Natural killer cell treated with Interleukin-12 subunit alpha and Interleukin-12 subunit beta and Interleukin-15 and Interleukin-18, amount 100 ng/mL, for 72 hours (primary cell): ENCODE measurements at regions not wholly inside any gene's neighbourhood (a gene's known extent, or its start where the extent isn't known, plus 50 kb on each side); places are given as distances from the start of the nearest gene placed in this dataset.
A peak's percentile ranks its signal among the peaks of the same experiment; 100 is the strongest.

ENCODE experiments used
- ATAC-seq, 2 donors: fragments of 150-1000 bp; cut with Tn5 transposase in 1 of 2; sonication (Bioruptor Pico), chemical (Tn5 transposase) in 1 of 2; 2 replicates each; pipeline ENCODE4 v1.10.0; 2021
- DNase-seq: peaks from one replicate; pipeline ENCODE4 v3.0.0; 2022; ENCODE audit warnings: low spot score
- H3K27ac Mint-ChIP-seq, 2 donors: 1 replicate in 1 of 2; 2 replicates in 1 of 2; pipeline ENCODE4 v1.8.0; 2022; ENCODE audit warnings: mixed read lengths in 2 of 2, mild to moderate bottlenecking in 1 of 2, moderate library complexity in 1 of 2
- H3K27me3 Mint-ChIP-seq, 2 donors: 1 replicate in 1 of 2; 2 replicates in 1 of 2; pipeline ENCODE4 v1.8.0; 2022; ENCODE audit warnings: mixed read lengths in 2 of 2
- H3K36me3 Mint-ChIP-seq: one replicate; pipeline ENCODE4 v1.8.0; 2022; ENCODE audit warnings: mixed read lengths
- H3K4me1 Mint-ChIP-seq, 2 donors: 1 replicate in 1 of 2; 2 replicates in 1 of 2; pipeline ENCODE4 v1.8.0; 2022; ENCODE audit warnings: low read depth in 2 of 2, mixed read lengths in 2 of 2, mild to moderate bottlenecking in 1 of 2
- H3K4me3 Mint-ChIP-seq: one replicate; pipeline ENCODE4 v1.8.0; 2022; ENCODE audit warnings: mixed read lengths
- H3K9me3 Mint-ChIP-seq: 2 replicates; pipeline ENCODE4 v1.8.0; 2022; ENCODE audit warnings: mixed read lengths

DNA sequence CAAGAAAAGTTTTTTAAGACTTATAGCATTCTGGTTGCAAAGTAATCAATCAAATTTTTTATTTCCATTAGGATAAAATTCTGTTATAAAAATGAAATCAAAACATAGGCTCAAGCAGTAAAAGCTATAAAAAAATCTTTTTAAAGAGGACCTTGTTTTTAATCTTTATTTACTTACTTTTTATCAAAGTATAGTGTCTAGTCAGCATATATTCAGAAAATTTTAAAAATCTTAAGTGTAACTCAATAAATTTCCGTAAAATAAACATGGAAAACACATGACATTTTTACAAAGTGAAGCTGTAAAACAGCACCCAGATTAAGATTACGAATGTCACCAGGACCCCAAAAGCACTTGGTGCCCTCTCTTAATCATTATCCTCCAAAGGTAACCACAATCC is 302.4 kb downstream of the TMEM161B start:
- H3K27ac Mint-ChIP-seq: no peak overlapping the region
- H3K36me3 Mint-ChIP-seq: no peaks in the 10 kb centered on the region
- no peaks in the 10 kb centered on the region for H3K9me3 Mint-ChIP-seq
- H3K4me3 Mint-ChIP-seq: no peak overlapping the region
- H3K4me1 Mint-ChIP-seq: no peaks in the 10 kb centered on the region
- H3K27me3 Mint-ChIP-seq: peaks cover 4 to 20% of the 10 kb centered on the region in 2 donors
- ATAC-seq (no peak), DNase-seq (no peak)

DNA sequence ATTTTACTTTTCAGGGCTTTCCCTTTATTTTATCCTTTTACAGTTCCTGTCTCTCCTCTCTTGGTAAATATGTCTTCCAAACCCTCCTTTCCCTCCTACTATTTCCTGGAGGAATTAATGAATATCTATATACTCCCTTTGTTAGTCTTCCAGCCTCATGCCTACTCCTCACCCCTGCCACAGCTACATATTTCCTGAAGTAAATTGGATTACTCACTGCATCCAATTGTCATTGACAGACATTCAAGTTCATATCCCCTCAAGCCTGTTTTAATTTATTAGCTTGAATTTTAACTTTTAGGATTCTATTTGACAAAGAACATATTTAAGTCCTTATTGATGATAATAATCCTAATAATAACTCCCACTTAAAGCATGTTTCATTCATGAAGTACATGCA is 314.5 kb downstream of the TMEM161B start:
- DNase-seq (no peak), ATAC-seq (no peak)
- Mint-ChIP-seq H3K9me3 (peaks cover 4% of the 10 kb centered on the region), H3K27ac (no peak overlapping the region), H3K4me1 (no peaks in the 10 kb centered on the region), H3K27me3 (peaks cover 0 to 7% of the 10 kb centered on the region in 2 donors), H3K36me3 (no peaks in the 10 kb centered on the region), H3K4me3 (no peak overlapping the region)

DNA sequence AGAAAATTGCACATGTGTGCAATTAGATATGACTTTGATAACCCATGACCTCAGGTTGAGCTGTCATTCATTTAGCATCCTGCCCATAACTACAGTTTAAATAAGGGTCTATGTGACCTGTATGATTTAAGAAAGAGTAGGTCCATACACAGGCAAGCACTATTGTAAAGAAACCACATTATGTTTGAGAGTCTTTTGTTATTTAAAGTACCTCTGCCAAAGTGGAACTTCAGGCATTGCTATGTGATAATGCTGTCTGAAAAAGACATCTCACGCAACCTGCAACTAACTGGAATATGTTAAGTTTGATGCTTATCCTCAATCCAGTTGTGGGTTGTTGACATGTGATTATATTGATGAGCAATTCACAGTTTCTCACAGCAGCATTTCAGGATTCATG is 317.0 kb downstream of the TMEM161B start:
- no peaks in the 10 kb centered on the region for H3K36me3 Mint-ChIP-seq

DNA sequence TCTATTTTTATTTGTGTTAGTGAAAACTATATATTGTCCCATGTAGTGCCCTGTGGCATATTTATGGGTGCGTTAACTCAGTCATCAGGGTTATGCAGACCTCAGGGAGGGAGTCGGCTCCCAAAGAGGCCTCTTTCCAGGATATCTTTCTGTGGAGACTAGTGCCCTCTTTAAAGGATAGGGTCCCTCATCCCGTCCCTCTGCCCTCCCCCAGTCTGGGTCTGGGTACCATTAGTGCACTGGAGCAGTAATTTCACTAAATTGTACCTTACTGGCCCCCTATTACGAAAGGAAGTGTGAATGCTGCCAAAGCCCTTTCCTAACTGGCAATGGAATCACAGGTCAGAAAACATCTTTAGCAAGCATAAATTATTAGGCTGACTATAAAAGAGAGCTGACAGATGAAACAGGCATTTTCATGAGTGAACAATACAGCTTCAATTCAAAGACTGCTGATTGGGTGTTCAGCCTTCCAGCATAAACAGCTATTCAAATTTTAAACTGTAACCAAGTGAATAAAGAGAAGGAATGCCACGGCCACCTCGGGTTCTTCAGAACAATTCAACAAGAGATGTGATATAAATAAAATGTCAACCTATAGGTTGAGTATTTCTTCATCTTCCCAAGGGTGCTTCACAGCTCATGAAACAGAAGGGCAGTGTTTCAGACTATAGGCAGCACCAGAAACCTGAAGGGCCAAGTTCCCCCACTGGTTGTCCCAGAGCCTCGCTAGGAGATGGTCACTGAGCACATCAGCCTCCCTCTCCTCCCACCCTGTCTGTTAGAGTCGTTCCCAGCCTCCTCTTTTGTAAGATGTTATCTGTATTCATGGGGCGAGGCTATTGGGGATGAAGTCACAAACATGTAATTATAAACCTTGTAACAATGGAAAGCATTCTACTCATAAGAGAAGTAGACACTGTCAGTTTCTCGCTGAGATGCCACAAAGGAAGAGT is 318.7 kb downstream of the TMEM161B start:
- ATAC-seq (no peak), DNase-seq (no peak)
- Mint-ChIP-seq H3K36me3 (no peaks in the 10 kb centered on the region), H3K27me3 (peaks cover 0 to 2% of the 10 kb centered on the region in 2 donors), H3K27ac (no peak overlapping the region), H3K4me1 (no peaks in the 10 kb centered on the region), H3K9me3 (peaks cover 4% of the 10 kb centered on the region), H3K4me3 (no peak overlapping the region)

More for the DNA sequence above, 317.0 kb downstream of the TMEM161B start:
- Mint-ChIP-seq H3K27me3 (peaks cover 0 to 7% of the 10 kb centered on the region in 2 donors), H3K4me3 (no peak overlapping the region), H3K4me1 (no peaks in the 10 kb centered on the region), H3K27ac (no peak overlapping the region), H3K9me3 (peaks cover 4% of the 10 kb centered on the region)
- no peak for DNase-seq
- no peak for ATAC-seq

DNA sequence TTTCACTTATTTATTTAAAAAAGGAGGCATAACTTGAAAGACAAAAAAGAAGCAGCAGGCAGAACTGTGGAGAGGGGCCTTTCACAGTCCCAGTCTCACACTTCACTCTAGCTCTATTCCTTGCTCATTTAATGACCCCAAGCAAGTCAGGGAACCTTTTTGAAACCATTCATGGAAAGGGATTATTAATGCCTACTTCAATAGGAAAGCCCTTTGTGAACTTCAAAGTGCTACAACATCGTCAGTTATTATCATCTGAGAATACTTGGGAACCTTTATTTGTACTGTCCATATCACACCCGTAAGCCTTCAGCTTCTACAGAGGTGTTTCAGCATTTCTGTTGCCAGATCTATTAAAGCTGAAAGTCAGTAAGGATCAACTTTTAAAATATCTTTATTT is 320.2 kb downstream of the TMEM161B start:
- H3K4me3 Mint-ChIP-seq: no peak overlapping the region

DNA sequence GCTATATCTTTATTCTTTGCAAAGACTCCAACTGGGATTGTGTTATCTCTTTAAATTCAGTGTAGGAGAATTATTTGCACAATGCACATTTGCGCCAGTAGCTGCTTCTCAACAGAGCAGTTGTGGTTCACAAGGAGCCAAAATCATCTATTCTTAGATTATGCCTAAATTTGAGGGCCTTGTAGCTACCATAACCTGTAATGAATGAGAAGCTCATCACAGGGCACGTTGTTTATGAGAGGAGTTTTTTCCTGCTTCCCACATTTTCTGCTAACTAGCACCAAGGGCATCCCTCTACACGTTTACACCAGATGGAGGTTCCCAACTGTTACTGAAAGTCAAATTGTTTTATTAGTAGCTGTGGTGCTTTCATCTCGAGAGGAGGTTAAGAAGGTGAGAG is 322.4 kb downstream of the TMEM161B start:
- Mint-ChIP-seq H3K36me3 (no peaks in the 10 kb centered on the region), H3K27ac (no peak overlapping the region), H3K9me3 (no peaks in the 10 kb centered on the region), H3K27me3 (peaks cover 0 to 2% of the 10 kb centered on the region in 2 donors), H3K4me1 (no peaks in the 10 kb centered on the region), H3K4me3 (no peak overlapping the region)
- ATAC-seq: no peak
- DNase-seq: no peak

More for the DNA sequence above, 320.2 kb downstream of the TMEM161B start:
- no peak for DNase-seq
- no peak for ATAC-seq
- Mint-ChIP-seq H3K9me3 (no peaks in the 10 kb centered on the region), H3K27me3 (peaks cover 0 to 2% of the 10 kb centered on the region in 2 donors), H3K27ac (no peak overlapping the region), H3K36me3 (no peaks in the 10 kb centered on the region), H3K4me1 (no peaks in the 10 kb centered on the region)

DNA sequence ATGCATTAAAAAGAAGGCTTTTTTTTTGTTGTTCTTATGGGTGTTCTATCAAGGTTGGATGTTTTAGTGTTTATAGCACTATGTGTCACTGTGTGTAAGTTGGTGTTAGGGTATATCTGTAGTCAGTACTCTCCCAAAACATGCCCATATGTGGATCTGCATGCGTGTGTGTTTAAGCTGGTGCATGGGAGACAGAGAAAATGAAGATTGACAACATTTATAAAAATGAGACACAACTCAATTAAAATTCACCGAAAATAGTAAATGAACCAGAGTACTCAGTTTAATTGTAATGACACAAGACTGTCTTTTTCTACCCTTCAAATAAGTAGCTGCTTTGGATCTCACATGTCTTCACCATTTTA is 323.4 kb downstream of the TMEM161B start:
- no peaks in the 10 kb centered on the region for H3K36me3 Mint-ChIP-seq
- ATAC-seq: no peak
- DNase-seq: no peak
- no peak overlapping the region for H3K4me3 Mint-ChIP-seq
- H3K27me3 Mint-ChIP-seq: peaks cover 0 to 2% of the 10 kb centered on the region in 2 donors
- H3K4me1 Mint-ChIP-seq: no peaks in the 10 kb centered on the region
- peaks cover 3% of the 10 kb centered on the region for H3K9me3 Mint-ChIP-seq
- no peak overlapping the region for H3K27ac Mint-ChIP-seq

DNA sequence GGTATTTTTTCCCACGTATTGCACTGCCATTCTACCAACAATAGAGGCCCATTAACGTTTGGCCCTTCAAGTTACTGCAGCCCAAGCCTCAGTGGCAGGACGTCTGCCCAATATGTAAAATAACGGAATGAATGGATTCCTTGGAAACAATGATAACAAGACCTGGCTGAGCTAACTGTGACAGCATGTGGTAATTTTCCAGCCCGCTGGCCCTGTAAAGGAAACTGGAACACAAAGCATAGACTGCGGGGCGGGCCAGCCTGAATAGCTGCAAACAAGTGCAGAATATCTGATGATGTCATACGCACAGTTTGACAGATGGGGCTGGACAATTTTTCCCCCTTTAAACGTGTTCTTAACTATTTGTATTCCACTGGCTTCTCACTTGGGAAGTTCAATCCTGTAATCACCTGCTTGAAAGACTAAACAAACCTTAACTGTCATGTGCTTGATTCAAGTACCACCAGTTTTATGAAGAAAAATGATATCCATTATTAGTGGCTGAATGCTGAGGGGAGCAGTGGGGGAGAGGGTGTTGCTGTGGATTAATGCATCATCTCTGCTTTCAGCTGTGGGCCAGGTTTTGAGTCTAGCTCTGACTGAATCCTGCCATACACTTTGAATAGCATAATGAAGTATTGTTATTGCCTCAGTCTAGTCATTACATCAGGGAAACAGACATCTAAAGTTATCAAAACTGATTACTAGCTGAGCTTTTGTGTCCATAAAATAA is 323.9 kb downstream of the TMEM161B start:
- H3K36me3 Mint-ChIP-seq: no peaks in the 10 kb centered on the region
- DNase-seq (no peak), ATAC-seq (no peak)
- H3K4me1 Mint-ChIP-seq: no peaks in the 10 kb centered on the region
- peaks cover 3% of the 10 kb centered on the region for H3K9me3 Mint-ChIP-seq
- no peak overlapping the region for H3K27ac Mint-ChIP-seq
- H3K4me3 Mint-ChIP-seq: no peak overlapping the region
- H3K27me3 Mint-ChIP-seq: peaks cover 0 to 2% of the 10 kb centered on the region in 2 donors

DNA sequence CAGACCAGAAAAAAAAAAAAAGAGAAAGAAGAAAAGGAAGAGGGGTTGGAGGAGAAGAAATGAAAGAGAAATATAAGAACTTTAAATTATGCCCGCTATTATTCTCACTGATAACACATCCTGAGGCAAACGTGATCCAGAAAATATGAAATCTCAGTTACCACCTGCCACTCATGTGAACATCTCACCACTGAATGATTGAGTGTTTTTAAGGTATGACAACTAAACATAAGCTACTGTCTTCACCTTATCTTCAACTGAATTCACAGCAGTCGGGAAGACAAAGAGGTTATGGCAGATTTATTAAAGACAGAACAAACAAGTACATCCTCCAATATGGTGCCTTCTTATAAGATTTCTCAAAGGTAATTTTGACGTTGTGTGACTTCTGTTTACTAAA is 327.9 kb downstream of the TMEM161B start:
- DNase-seq (no peak), ATAC-seq (no peak)
- Mint-ChIP-seq H3K27ac (no peak overlapping the region), H3K27me3 (no peaks in the 10 kb centered on the region), H3K36me3 (no peaks in the 10 kb centered on the region), H3K4me1 (no peaks in the 10 kb centered on the region), H3K4me3 (no peak overlapping the region), H3K9me3 (peaks cover 6% of the 10 kb centered on the region)

DNA sequence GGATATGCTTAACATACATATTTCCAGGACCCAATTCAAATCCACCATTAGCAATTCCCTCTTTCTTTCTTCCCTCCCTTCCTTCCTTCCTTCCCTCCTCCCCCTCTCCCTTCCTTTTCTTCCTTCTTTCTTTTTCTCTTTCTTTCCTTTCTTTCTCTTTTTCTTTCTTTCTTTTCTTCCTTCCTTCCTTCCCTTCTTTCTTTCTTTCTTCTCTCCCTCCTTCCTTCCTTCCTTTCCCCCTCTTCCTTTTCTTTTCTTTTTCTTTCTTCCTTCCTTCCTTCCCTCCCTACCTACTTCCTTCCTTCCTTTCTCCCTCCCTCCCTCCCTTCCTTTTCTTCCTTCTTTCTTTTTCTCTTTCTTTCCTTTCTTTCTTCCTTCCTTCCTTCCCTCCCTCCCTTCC is 332.0 kb downstream of the TMEM161B start:
- no peaks in the 10 kb centered on the region for H3K4me1 Mint-ChIP-seq
- peaks cover 6% of the 10 kb centered on the region for H3K9me3 Mint-ChIP-seq
- H3K27ac Mint-ChIP-seq: no peak overlapping the region
- no peaks in the 10 kb centered on the region for H3K36me3 Mint-ChIP-seq
- no peaks in the 10 kb centered on the region for H3K27me3 Mint-ChIP-seq
- H3K4me3 Mint-ChIP-seq: peak overlapping the region; percentile 9
- ATAC-seq: no peak
- no peak for DNase-seq

DNA sequence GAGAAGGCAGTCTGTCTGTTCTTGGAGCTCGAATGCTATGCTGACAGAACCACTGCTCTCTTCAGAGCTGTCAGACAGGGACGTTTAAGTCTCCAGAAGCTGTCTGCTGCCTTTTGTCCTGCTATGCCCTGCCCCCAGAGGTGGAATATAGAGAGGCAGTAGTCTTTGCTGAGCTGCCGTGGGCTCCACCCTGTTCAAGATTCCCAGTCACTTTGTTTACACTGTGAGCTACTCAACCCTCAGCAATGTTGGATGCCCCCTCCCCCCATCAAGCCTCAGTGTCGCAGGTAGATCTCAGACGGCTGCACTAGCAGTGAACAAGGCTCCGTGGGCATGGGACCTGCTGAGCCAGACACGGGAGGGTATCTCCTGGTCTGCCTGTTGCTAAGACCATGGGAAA is 344.2 kb downstream of the TMEM161B start:
- DNase-seq (no peak), ATAC-seq (no peak)
- no peaks in the 10 kb centered on the region for H3K36me3 Mint-ChIP-seq
- peaks cover 10% of the 10 kb centered on the region for H3K9me3 Mint-ChIP-seq
- no peaks in the 10 kb centered on the region for H3K27me3 Mint-ChIP-seq
- H3K4me3 Mint-ChIP-seq: no peak overlapping the region
- H3K27ac Mint-ChIP-seq: no peak overlapping the region
- no peaks in the 10 kb centered on the region for H3K4me1 Mint-ChIP-seq

DNA sequence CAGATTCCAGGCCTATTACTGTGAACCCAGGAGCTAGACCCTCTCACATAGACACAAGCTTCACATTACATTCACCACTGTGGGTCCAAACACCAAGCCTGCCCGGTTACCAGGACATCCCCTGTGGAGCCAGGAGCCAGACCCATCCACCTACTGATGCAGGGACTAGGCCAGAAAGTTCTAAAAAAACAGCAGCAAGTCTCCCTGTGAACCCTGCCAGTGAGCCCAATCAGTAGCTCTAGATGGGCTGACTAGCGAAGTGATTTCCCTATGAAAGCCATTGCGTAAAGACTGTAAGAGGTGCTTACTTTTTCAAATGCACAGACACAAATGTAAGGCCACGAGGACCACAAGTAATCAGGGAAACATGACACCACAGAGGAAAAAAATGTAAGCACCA is 352.3 kb downstream of the TMEM161B start:
- ATAC-seq (no peak), DNase-seq (no peak)
- H3K4me1 Mint-ChIP-seq: no peaks in the 10 kb centered on the region
- no peak overlapping the region for H3K4me3 Mint-ChIP-seq
- no peaks in the 10 kb centered on the region for H3K27me3 Mint-ChIP-seq
- H3K9me3 Mint-ChIP-seq: peaks cover 4% of the 10 kb centered on the region
- no peak overlapping the region for H3K27ac Mint-ChIP-seq
- no peaks in the 10 kb centered on the region for H3K36me3 Mint-ChIP-seq

DNA sequence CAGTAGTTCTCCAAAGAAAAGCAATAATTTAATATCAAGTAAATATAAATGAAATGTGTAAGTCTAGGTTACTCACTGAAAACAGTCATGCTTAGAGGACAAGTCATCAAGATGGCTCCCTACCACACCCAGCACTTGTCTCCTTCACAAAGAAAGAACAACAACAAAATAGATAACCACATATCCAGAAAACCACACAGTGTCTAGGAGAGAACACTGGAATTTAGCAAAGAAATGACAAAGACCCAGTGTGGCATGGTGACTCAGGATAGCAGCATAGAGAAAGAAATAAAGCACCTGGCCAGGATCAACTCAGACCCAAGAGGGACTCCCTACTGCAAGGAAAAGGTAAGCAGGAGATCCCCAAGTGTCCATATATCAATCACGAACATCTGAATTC is 356.2 kb downstream of the TMEM161B start:
- ATAC-seq (no peak), DNase-seq (no peak)
- Mint-ChIP-seq H3K36me3 (no peaks in the 10 kb centered on the region), H3K4me1 (no peaks in the 10 kb centered on the region), H3K9me3 (peaks cover 4% of the 10 kb centered on the region), H3K27ac (no peak overlapping the region), H3K27me3 (no peaks in the 10 kb centered on the region), H3K4me3 (no peak overlapping the region)

DNA sequence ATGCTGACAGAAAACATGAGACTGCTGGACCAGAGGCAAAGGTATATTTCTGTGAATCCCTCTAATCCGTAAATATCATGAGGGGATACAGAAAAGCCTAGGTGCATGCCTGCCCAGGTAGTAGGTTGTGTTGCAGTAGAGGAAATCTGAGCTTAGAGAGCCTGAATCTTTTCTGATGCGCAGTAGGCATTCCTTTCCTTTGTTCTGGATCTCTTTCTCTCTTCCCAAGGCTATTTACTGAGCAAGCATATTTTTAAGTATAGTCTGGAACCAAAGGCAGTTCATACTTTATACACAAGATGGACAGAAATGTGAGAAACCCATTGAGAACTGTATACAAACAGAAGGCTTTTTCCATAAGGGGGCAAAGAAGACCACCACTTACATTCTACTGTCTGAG is 359.3 kb downstream of the TMEM161B start:
- Mint-ChIP-seq H3K27me3 (no peaks in the 10 kb centered on the region), H3K9me3 (peaks cover 4% of the 10 kb centered on the region), H3K4me3 (no peak overlapping the region), H3K27ac (no peak overlapping the region), H3K36me3 (no peaks in the 10 kb centered on the region), H3K4me1 (no peaks in the 10 kb centered on the region)
- DNase-seq (no peak), ATAC-seq (no peak)
